CD14-positive monocyte (primary cell): ENCODE measurements at regions not wholly inside any gene's neighbourhood (a gene's known extent, or its start where the extent isn't known, plus 50 kb on each side); places are given as distances from the start of the nearest gene placed in this dataset.

Source experiments
- DNase-seq, 3 donors: peaks; one replicate each; pipeline ENCODE4 v3.0.0-alpha.2; 2011 to 2022
- H2AFZ ChIP-seq: 2 replicates; pipeline ENCODE4 v1.6.0; 2012; ENCODE audit warnings: mild to moderate bottlenecking, low read depth, low read length, inconsistent platforms; ENCODE audit not compliant: insufficient read depth, poor library complexity, severe bottlenecking
- H3K27ac ChIP-seq, 2 donors: 1 replicate in 1 of 2; 2 replicates in 1 of 2; pipeline ENCODE4 v1.5.1; 2012 to 2013; ENCODE audit warnings: low read length in 2 of 2, control low read depth in 1 of 2, inconsistent platforms in 1 of 2, low read depth in 1 of 2, mild to moderate bottlenecking in 1 of 2
- H3K27me3 ChIP-seq, 2 donors: one replicate each; pipeline versions ENCODE4 v1.6.0 to v1.6.1; 2011 to 2013; ENCODE audit warnings: low read length in 2 of 2; ENCODE audit not compliant: control insufficient read depth in 2 of 2, insufficient read depth in 2 of 2
- H3K36me3 ChIP-seq, 2 donors: replicated peaks in 1 of 2; 1 replicate in 1 of 2; 2 replicates in 1 of 2; pipeline versions ENCODE4 v1.5.1 to v1.6.1; 2012 to 2013; ENCODE audit warnings: low read length in 2 of 2, control low read depth in 1 of 2, inconsistent platforms in 1 of 2, mild to moderate bottlenecking in 1 of 2; ENCODE audit not compliant: insufficient read depth in 2 of 2, control insufficient read depth in 1 of 2
- H3K4me1 ChIP-seq, 2 donors: 1 replicate in 1 of 2; 2 replicates in 1 of 2; pipeline versions ENCODE4 v1.5.1 to v1.6.1; 2012 to 2013; ENCODE audit warnings: low read length in 2 of 2, control low read depth in 1 of 2, inconsistent platforms in 1 of 2, mild to moderate bottlenecking in 1 of 2, moderate library complexity in 1 of 2; ENCODE audit not compliant: insufficient read depth in 2 of 2, control insufficient read depth in 1 of 2
- H3K4me2 ChIP-seq: replicated peaks from 2 replicates; pipeline ENCODE3; 2012; ENCODE audit warnings: low read length, moderate library complexity, mild to moderate bottlenecking; ENCODE audit not compliant: poor library complexity, severe bottlenecking; ENCODE audit errors: extremely low read depth
- H3K4me3 ChIP-seq, 3 experiments: fragments of 200-600 bp in 1 of 3; sonication (generic) in 1 of 3; replicated peaks in 1 of 3; 1 replicate in 2 of 3; 2 replicates in 1 of 3; pipeline ENCODE4 v1.5.1; 2011 to 2013; ENCODE audit warnings: low read length in 3 of 3, mild to moderate bottlenecking in 3 of 3, control low read depth in 2 of 3, low read depth in 2 of 3, inconsistent platforms in 1 of 3, moderate library complexity in 1 of 3
- H3K79me2 ChIP-seq: 2 replicates; pipeline ENCODE4 v1.6.0; 2012; ENCODE audit warnings: mild to moderate bottlenecking, control low read depth, inconsistent platforms, low read length, moderate library complexity; ENCODE audit not compliant: insufficient read depth
- H3K9ac ChIP-seq: 2 replicates; pipeline ENCODE4 v1.6.0; 2017; ENCODE audit warnings: low read length, mild to moderate bottlenecking; ENCODE audit not compliant: insufficient read depth, poor library complexity, severe bottlenecking
- H3K9me3 ChIP-seq, 2 donors: replicated peaks in 1 of 2; 1 replicate in 1 of 2; 2 replicates in 1 of 2; pipeline versions ENCODE4 v1.5.1 to v1.6.1; 2012 to 2013; ENCODE audit warnings: low read length in 2 of 2, control low read depth in 1 of 2; ENCODE audit not compliant: control insufficient read depth in 1 of 2, insufficient read depth in 1 of 2
- H4K20me1 ChIP-seq: 2 replicates; pipeline ENCODE4 v1.6.0; 2012; ENCODE audit warnings: mild to moderate bottlenecking, low read length, control low read depth, moderate library complexity; ENCODE audit not compliant: insufficient read depth
- H3K27ac Mint-ChIP-seq, 7 donors: one replicate each; pipeline ENCODE4 v1.8.0; 2020; ENCODE audit warnings: mild to moderate bottlenecking in 7 of 7, mixed read lengths in 7 of 7, moderate library complexity in 6 of 7, inconsistent platforms in 2 of 7
- H3K27me3 Mint-ChIP-seq, 3 donors: one replicate each; pipeline ENCODE4 v1.8.0; 2021 to 2022; ENCODE audit warnings: low read depth in 3 of 3, mild to moderate bottlenecking in 3 of 3, mixed read lengths in 3 of 3, moderate library complexity in 3 of 3, inconsistent platforms in 1 of 3
- H3K36me3 Mint-ChIP-seq, 2 donors: one replicate each; pipeline ENCODE4 v1.8.0; 2020; ENCODE audit warnings: mixed read lengths in 2 of 2, inconsistent platforms in 1 of 2, mild to moderate bottlenecking in 1 of 2
- H3K4me1 Mint-ChIP-seq: one replicate; pipeline ENCODE4 v1.8.0; 2020; ENCODE audit warnings: mild to moderate bottlenecking, mixed read lengths
- H3K4me3 Mint-ChIP-seq, 2 donors: one replicate each; pipeline ENCODE4 v1.8.0; 2020; ENCODE audit warnings: mild to moderate bottlenecking in 2 of 2, mixed read lengths in 2 of 2, moderate library complexity in 1 of 2
- H3K9me3 Mint-ChIP-seq, 7 donors: one replicate each; pipeline ENCODE4 v1.8.0; 2020 to 2022; ENCODE audit warnings: mixed read lengths in 7 of 7, mild to moderate bottlenecking in 6 of 7, moderate library complexity in 6 of 7, inconsistent platforms in 2 of 7
- CTCF ChIP-seq: fragments of 200-600 bp; IDR thresholded peaks from one replicate; pipeline ENCODE4 v1.8.0; 2022; ENCODE audit warnings: antibody characterized with exemption, mild to moderate bottlenecking
- WGBS: methylation state at CpG from one replicate; pipeline ENCODE4 v1.1.5; 2013; ENCODE audit warnings: missing lambda C conversion rate; ENCODE audit not compliant: insufficient coverage; 5-methylcytosine and 5-hydroxymethylcytosine counted together
- intact Hi-C, 2 donors: fragments of 100-400 bp; cut with micrococcal nuclease; formaldehyde crosslinking; loops; one replicate each; pipeline versions ENCODE4 v1.15.0 to v1.15.1; 2023

GRCh38 chr7:13174991-13175390, 487.6 kb downstream of the ARL4A start:
- no peaks in the 10 kb centered on the region for H3K36me3 Mint-ChIP-seq
- H3K4me1 Mint-ChIP-seq, result no peaks in the 10 kb centered on the region
- WGBS, result no CpG with 5 or more reads among the region's 1 CpG
- peaks cover 0 to 2% (median 0%) of the 10 kb centered on the region in 7 donors for H3K9me3 Mint-ChIP-seq
- TF ChIP-seq CTCF, result no peak
- H2AFZ ChIP-seq, result no peak overlapping the region
- H3K27me3 Mint-ChIP-seq, result peaks cover 0 to 2% (median 0%) of the 10 kb centered on the region in 3 donors
- no peaks in the 10 kb centered on the region for H3K9me3 ChIP-seq
- H3K27ac ChIP-seq, result no peak overlapping the region
- no peak overlapping the region for H3K27ac Mint-ChIP-seq
- intact Hi-C loops, result no loop called here
- H3K4me3 ChIP-seq, result no peak overlapping the region
- no peaks in the 10 kb centered on the region for H4K20me1 ChIP-seq
- no peak overlapping the region for H3K9ac ChIP-seq
- H3K4me3 Mint-ChIP-seq, result no peak overlapping the region
- no peaks in the 10 kb centered on the region for H3K27me3 ChIP-seq
- DNase-seq, result no peak
- no peaks in the 10 kb centered on the region for H3K36me3 ChIP-seq
- H3K4me1 ChIP-seq, result no peaks in the 10 kb centered on the region
- H3K4me2 ChIP-seq, result no peak overlapping the region
- no peaks in the 10 kb centered on the region for H3K79me2 ChIP-seq

GRCh38 chr7:13179011-13179582, 491.7 kb downstream of the ARL4A start:
- no peak for TF ChIP-seq CTCF
- H3K27me3 Mint-ChIP-seq, result peaks cover 0 to 2% (median 2%) of the 10 kb centered on the region in 3 donors
- no peak overlapping the region for H3K4me3 Mint-ChIP-seq
- H3K4me1 Mint-ChIP-seq, result no peaks in the 10 kb centered on the region
- H3K27ac Mint-ChIP-seq, result no peak overlapping the region
- Histone ChIP-seq H3K27ac (no peak overlapping the region), H3K79me2 (no peaks in the 10 kb centered on the region), H4K20me1 (no peaks in the 10 kb centered on the region), H3K36me3 (no peaks in the 10 kb centered on the region), H2AFZ (no peak overlapping the region), H3K4me1 (no peaks in the 10 kb centered on the region), H3K9me3 (no peaks in the 10 kb centered on the region), H3K9ac (no peak overlapping the region), H3K27me3 (no peaks in the 10 kb centered on the region), H3K4me3 (no peak overlapping the region), H3K4me2 (no peak overlapping the region)
- no peaks in the 10 kb centered on the region for H3K36me3 Mint-ChIP-seq
- intact Hi-C loops, result no loop called here
- DNase-seq, result no peak
- WGBS, result no CpG with 5 or more reads among the region's 5 CpGs
- H3K9me3 Mint-ChIP-seq, result peaks cover 0 to 2% (median 0%) of the 10 kb centered on the region in 7 donors
